Hepatocyte (in vitro differentiated cells): ENCODE measurements at regions not wholly inside any gene's neighbourhood (a gene's known extent, or its start where the extent isn't known, plus 50 kb on each side); places are given as distances from the start of the nearest gene placed in this dataset.
A peak's percentile ranks its signal among the peaks of the same experiment; 100 is the strongest.

Source experiments
- DNase-seq: peaks from one replicate; pipeline ENCODE4 v3.0.0-alpha.2; 2016; ENCODE audit warnings: low spot score
- H2AFZ ChIP-seq: fragments of 200-600 bp; sonication (generic); 2 replicates; pipeline ENCODE4 v1.6.0; 2016; ENCODE audit warnings: antibody characterized with exemption, mild to moderate bottlenecking
- H3K27ac ChIP-seq: fragments of 200-600 bp; sonication (generic); 2 replicates; pipeline ENCODE4 v1.5.1; 2016; ENCODE audit warnings: mild to moderate bottlenecking
- H3K27me3 ChIP-seq: fragments of 200-600 bp; sonication (generic); 2 replicates; pipeline ENCODE4 v1.6.1; 2016
- H3K36me3 ChIP-seq: fragments of 200-600 bp; sonication (generic); replicated peaks from 2 replicates; pipeline ENCODE4 v1.5.1; 2016; ENCODE audit warnings: low read depth; ENCODE audit not compliant: insufficient read depth
- H3K4me1 ChIP-seq: fragments of 200-600 bp; sonication (generic); 2 replicates; pipeline ENCODE4 v1.5.1; 2016; ENCODE audit warnings: mild to moderate bottlenecking, moderate library complexity; ENCODE audit not compliant: insufficient read depth
- H3K4me2 ChIP-seq: fragments of 200-600 bp; sonication (generic); 2 replicates; pipeline ENCODE4 v1.6.0; 2016
- H3K4me3 ChIP-seq: fragments of 200-600 bp; sonication (generic); 2 replicates; pipeline ENCODE4 v1.5.1; 2016; ENCODE audit warnings: mild to moderate bottlenecking
- H3K79me2 ChIP-seq: fragments of 200-600 bp; sonication (generic); 2 replicates; pipeline ENCODE4 v1.6.0; 2017; ENCODE audit warnings: mild to moderate bottlenecking
- H3K9me2 ChIP-seq: fragments of 200-600 bp; sonication (generic); replicated peaks from 2 replicates; pipeline ENCODE4 v1.6.0; 2017; ENCODE audit warnings: mild to moderate bottlenecking; ENCODE audit not compliant: insufficient read depth
- H3K9me3 ChIP-seq: fragments of 200-600 bp; sonication (generic); 2 replicates; pipeline ENCODE4 v1.5.1; 2016; ENCODE audit warnings: low read depth, mild to moderate bottlenecking
- H4K20me1 ChIP-seq: fragments of 200-600 bp; sonication (generic); 2 replicates; pipeline ENCODE4 v1.6.0; 2016; ENCODE audit warnings: mild to moderate bottlenecking; ENCODE audit not compliant: insufficient read depth, poor library complexity, severe bottlenecking
- CTCF ChIP-seq: fragments of 200-600 bp; sonication (generic); IDR thresholded peaks from 2 replicates; pipeline ENCODE4 v1.5.1; 2016; ENCODE audit warnings: antibody characterized with exemption, mild to moderate bottlenecking; ENCODE audit not compliant: poor library complexity
- EZH2 ChIP-seq: fragments of 200-600 bp; sonication (generic); IDR thresholded peaks from 2 replicates; pipeline ENCODE4 v1.6.1; 2016; ENCODE audit warnings: antibody characterized with exemption, mild to moderate bottlenecking, borderline replicate concordance
- EZH2phosphoT487 ChIP-seq: fragments of 200-600 bp; sonication (generic); IDR thresholded peaks from one replicate; pipeline ENCODE4 v1.6.1; 2018; ENCODE audit warnings: antibody characterized with exemption, mild to moderate bottlenecking, low read depth, moderate library complexity; ENCODE audit not compliant: unreplicated experiment, severe bottlenecking
- WGBS: methylation state at CpG from one replicate; pipeline ENCODE4 v1.1.6; 2016; ENCODE audit warnings: low lambda C conversion rate; ENCODE audit errors: missing lambda C conversion rate; 5-methylcytosine and 5-hydroxymethylcytosine counted together

- H3K4me1 ChIP-seq = no peaks in the 10 kb centered on the region
- H4K20me1 ChIP-seq = no peaks in the 10 kb centered on the region
- no peak overlapping the region for H2AFZ ChIP-seq
- WGBS = 86% methylated on average over 32 of the region's 32 CpGs
- no peak overlapping the region for H3K4me2 ChIP-seq
- no peaks in the 10 kb centered on the region for H3K27me3 ChIP-seq
- no peaks in the 10 kb centered on the region for H3K79me2 ChIP-seq
- H3K9me2 ChIP-seq = no peaks in the 10 kb centered on the region
- H3K27ac ChIP-seq = no peak overlapping the region
- TF ChIP-seq EZH2phosphoT487 (no peak), EZH2 (no peak), CTCF (no peak)
- DNase-seq = peak; percentile 4
- no peaks in the 10 kb centered on the region for H3K36me3 ChIP-seq
- H3K4me3 ChIP-seq = no peak overlapping the region
- no peaks in the 10 kb centered on the region for H3K9me3 ChIP-seq
Measured at GRCh38 chr22:48743601-48744282, 1083.9 kb downstream of the BRD1 start.

GRCh38 chr22:48742556-48743343 is 1084.9 kb downstream of the BRD1 start:
- 94% methylated on average over 35 of the region's 39 CpGs for WGBS

GRCh38 chr22:48742191-48742555 is 1085.5 kb downstream of the BRD1 start:
- Histone ChIP-seq H3K4me1 (no peaks in the 10 kb centered on the region), H3K4me2 (no peak overlapping the region), H4K20me1 (no peaks in the 10 kb centered on the region), H3K4me3 (no peak overlapping the region), H3K9me3 (no peaks in the 10 kb centered on the region), H3K9me2 (no peaks in the 10 kb centered on the region), H3K27me3 (no peaks in the 10 kb centered on the region), H3K36me3 (no peaks in the 10 kb centered on the region), H2AFZ (no peak overlapping the region), H3K79me2 (no peaks in the 10 kb centered on the region), H3K27ac (no peak overlapping the region)
- 95% methylated on average over 16 of the region's 17 CpGs for WGBS
- no peak for TF ChIP-seq CTCF
- no peak for TF ChIP-seq EZH2
- TF ChIP-seq EZH2phosphoT487 = no peak
- no peak for DNase-seq

More at GRCh38 chr22:48742556-48743343, 1084.9 kb downstream of the BRD1 start:
- Histone ChIP-seq H3K9me2 (no peaks in the 10 kb centered on the region), H3K36me3 (no peaks in the 10 kb centered on the region), H4K20me1 (no peaks in the 10 kb centered on the region), H3K27me3 (no peaks in the 10 kb centered on the region), H3K4me2 (no peak overlapping the region), H3K4me1 (no peaks in the 10 kb centered on the region), H3K9me3 (no peaks in the 10 kb centered on the region), H3K27ac (no peak overlapping the region), H3K79me2 (no peaks in the 10 kb centered on the region), H3K4me3 (no peak overlapping the region), H2AFZ (no peak overlapping the region)
- no peak for TF ChIP-seq CTCF
- TF ChIP-seq EZH2 = no peak
- no peak for TF ChIP-seq EZH2phosphoT487
- peak; percentile 2 for DNase-seq
